HG03135 (cell line): ENCODE measurements at regions not wholly inside any gene's neighbourhood (a gene's known extent, or its start where the extent isn't known, plus 50 kb on each side); places are given as distances from the start of the nearest gene placed in this dataset.
"Not testable (repeated sequence)": the region's sequence is repeated elsewhere in the genome, so short reads cannot be mapped to it uniquely, and the experiment has no call there.

Experiments
- ATAC-seq: cut with Tn5 transposase; IDR thresholded peaks from one replicate; pipeline ENCODE4 v1.9.1; 2021; ENCODE audit warnings: mild to moderate bottlenecking, moderate library complexity; ENCODE audit not compliant: unreplicated experiment

DNA sequence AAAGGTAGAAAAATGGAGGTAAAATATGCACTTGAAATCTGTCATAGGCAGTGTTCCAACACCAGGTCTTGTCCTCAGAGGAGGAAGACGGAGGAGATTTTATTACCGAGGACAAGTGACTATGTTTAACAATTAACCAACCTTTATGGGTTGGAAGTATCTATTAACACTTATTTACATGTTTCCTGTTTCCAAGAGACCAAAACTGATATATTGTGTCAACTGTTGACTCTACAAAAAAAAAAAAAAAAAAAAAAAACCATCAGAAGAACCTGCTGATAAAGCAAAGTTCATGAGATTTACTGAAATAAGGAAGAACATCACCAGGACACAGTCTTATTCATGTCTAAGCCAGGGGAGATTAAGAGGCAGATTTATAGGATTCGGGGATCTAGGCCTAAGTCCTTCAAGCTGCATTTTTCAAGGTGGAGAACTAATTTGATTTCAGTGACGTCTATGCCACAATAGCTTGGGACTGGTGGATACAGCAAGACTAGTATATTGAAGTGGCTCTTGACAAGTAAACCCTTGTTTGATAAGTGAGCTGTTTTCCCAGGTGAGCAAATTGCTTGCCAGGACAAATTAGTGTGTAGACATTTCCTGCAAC, 126.6 kb upstream of the NAA20 start:
- no peak for ATAC-seq

DNA sequence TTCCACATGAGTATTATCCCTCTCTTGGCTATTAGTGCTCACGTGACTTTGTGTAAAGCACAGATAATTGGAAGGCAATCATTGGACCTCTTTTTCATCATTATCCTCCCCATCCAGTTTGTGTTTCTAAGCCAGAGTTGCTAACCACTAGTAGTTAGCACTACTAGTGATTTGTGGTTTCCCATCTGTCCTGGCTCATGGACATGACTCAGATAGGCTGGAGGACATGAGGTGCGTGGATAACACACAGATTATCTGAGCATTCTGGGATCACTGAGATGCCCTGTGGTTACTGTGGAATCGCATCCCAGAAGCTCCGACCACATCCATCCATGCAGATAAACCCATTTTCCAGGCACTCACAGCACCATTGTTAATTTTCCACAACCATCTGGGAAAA, 123.8 kb upstream of the NAA20 start:
- ATAC-seq: no peak

DNA sequence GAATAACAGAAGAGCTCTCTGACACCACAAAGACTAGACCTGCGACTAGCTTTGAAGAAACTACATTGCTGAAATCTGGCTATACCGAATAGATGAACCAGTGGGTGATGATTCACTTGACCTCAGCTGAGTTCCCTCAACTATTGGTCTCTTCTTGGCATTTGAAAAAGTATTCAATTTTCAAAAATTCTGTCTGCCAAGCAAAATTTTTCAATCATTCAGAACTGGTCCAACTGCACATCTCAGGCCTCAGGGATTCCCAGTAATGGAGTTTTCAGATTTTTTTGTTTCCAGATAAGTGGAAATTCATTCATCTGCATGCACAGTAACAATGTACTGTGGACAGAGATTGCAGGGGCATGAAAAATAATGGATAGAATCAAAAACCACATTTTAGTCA, 121.4 kb upstream of the NAA20 start:
- ATAC-seq: no peak

DNA sequence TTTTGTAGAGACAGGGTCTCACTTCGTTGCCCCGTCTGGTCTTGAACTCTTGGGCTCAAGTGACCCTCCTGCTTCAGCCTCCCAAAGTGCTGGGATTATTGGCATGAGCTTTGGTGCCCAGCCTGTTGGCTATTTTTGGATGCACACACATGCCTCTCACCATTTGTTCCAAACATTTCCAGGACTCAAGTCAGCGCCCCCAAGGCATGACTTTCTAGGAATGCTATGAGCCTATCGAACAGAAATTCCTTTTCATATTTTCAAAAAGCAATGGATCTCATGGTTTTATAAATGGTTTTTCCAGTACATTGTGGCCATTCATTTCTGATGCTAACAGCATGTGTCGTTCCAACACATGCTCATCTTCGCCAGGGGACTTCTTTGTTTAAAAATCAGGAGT, 119.3 kb upstream of the NAA20 start:
- ATAC-seq: no peak

DNA sequence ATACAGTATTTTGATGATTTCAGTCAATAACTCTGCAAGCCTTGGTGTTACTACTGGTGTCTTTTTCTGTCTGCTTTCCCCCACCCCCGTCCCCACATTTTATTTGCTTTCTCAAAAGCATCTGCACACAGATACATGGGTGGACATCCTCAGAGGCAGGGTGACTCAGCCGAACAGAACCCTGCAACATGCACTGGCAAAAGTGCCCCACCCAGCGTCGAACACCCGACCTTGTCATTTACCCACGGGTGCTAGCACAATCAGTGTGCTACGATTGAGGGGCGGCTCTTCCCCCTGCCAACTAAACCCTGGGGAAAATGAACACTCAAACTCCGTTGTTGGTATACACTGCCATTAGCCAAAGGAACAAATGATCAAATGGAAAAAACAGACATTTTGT, 115.9 kb upstream of the NAA20 start:
- no peak for ATAC-seq

DNA sequence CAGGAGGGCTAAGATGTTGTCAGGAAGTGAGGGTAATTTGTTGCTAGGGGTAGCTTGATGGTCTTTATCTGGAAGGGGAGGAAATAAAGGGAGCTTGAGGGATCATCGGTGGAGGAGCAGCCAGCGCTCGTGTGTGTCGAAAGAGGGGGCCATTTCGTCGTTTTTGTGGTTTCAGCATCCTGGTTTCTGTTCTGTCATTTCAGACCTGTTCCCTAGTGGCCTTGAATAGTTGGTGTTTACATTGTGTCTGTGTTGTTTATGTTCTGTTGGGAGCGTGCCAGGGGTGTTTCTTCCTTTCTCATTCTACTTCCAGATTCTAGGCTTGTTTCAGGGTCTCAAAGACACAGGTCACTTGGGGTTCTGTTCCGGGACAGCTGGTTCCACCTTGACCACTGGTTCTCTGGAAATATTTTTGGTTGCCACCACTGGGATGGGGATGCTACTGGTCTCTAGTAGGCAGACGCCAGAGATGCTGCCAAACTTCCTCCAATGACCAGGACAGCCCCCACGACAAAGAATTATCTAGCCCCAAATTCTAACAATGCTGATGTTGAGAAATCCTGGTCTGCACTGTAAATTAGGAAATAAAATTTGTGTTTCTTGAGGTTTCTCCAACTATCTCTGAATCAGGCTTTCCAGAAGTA, 113.9 kb upstream of the NAA20 start:
- no peak for ATAC-seq

DNA sequence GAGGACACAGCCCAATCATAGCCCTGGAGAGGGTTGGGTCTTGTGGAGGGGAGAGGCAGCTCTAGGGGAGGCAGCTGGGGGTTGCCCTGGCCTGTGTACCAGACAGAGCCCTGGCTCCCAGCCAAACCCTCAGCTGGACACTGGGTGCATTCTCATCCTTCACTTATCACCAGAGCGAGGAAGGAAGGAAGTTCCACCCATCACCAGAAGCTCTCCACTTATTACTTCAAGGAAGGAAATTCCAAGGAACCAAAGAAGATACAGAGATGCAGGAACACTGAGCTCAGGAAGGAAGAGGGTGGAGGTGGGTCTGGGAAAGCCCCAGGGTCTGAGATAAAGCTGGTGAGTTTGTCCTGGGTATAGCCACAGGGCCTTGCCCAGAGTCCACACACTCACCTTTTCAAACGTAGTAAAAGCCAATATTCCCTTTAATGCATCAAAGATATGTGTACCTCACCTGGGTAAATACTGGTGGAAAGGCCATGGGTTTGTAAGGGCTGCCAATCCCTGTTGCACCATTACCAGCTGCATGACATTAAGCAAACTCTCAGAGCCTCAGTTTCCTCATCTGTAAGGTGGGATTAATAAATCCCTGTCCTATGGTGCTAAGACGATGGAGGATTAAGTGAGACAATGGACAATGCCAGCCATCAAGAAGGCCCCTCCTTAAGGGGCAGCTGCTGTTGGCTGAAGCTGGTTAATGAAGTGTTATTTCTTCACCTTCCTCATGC, 109.7 kb upstream of the NAA20 start:
- ATAC-seq: no peak

DNA sequence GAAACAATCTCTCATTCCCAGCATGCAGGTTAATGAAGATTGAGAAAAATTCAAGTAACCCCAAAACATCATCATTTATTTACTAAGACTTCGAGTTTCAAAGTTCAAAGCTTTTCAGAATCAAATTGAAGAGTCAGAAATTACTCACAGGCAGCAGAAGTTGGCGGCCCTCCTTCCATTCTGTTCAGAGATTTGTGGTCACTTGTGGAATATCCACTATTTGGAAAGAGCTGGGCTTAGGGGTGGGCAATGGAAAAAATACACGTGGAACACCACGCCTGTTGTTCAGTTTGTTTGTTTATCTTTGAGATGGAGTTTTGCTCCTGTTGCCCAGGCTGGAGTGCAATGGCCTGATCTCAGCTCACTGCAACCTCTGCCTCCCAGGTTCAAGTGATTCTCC, 108.6 kb upstream of the NAA20 start:
- no peak for ATAC-seq

DNA sequence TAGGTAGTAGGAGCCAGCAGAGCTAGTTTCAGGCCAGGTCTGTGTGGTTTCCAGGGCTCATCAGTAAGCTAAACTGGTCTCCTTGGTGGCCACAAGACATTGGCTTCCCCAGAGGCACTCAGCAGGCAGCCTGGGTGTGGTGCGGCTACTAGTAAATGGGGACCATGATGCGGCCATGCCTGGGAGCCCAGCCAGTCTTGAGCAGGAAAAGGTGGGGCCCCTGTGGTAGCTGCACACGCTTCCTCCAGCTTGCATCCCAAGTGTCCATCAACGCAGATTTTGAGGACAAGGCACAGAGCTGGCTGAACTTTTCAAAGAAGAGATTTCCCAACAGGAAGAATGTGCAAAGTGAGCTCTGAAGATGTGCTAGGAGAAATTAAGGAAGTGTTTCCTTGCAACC, 107.4 kb upstream of the NAA20 start:
- ATAC-seq: no peak

DNA sequence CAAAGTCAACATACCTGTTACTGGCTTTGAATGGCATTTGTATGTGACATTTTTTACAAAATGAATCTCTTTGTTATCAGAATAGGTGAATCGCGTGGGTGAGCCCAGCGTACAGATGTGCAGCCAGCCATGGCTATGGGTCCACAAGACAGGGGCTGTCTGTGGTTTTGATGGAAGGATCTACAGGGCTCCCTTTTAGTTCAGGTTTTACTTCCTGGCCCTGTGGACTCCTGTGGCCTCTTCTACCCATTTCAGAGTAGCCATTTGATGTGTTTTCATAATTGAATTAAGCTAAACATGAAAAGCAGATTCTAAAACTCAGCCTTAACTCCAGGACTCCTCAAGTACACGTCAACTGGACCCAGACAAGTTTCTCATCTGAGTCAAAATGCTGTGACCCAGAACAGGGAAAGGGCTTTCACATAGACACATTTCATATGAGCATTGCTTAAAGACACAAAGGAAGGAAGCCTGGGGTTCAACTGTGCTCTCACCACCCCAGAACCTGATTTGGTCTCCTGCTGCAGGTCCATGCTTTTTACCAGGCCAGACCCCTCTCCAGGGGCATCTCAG, 105.3 kb upstream of the NAA20 start:
- no peak for ATAC-seq

DNA sequence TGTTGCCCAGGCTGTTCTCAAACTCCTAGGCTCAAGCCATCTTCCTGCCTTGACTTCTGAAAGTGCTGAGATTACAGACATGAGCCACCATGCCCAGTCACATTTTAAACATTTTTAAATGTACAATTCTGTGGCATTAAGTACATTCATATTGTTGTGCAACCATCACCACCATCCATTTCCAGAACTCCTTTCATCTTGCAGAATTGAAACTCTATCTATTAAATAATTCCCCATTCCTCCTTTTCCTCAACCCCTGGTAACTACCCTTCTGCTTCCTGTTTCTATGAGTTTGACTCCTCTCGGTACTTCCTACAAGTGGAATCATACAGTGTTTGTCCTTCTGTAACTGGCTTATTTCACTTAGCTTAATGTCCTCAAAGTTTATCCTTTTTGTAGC, 103.8 kb upstream of the NAA20 start:
- ATAC-seq: no peak

DNA sequence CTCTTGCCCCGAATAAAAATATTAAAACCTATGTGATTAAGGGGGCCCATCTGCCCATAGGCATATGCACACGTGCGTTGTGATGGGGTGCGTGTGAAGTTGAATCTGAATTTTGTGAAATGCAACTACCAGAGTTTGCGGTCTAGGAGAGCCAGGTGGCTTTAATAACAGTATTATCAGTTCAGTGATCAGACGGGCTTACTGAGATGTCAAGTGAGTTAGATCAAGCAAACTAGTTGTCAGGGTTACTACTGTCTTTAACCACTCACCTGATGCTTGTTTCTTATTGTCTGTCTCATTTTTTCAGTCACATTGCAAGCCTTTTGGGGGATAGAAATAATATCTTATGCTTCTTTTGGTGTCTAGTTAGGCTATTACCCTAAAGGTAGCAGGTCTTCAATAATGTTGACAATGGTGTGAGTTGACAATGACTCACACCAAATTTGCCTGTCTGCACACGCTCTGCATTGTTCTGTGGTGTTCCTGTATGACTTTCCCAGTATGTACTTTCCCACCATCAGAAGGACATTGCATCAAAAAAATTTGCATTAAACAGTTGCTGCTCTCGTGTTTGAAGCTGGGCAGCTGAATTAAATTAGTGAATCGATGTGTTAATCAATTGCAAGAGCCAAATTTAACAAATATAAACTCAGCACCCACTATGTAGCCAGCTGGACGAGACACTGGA, 103.1 kb upstream of the NAA20 start:
- ATAC-seq: no peak

DNA sequence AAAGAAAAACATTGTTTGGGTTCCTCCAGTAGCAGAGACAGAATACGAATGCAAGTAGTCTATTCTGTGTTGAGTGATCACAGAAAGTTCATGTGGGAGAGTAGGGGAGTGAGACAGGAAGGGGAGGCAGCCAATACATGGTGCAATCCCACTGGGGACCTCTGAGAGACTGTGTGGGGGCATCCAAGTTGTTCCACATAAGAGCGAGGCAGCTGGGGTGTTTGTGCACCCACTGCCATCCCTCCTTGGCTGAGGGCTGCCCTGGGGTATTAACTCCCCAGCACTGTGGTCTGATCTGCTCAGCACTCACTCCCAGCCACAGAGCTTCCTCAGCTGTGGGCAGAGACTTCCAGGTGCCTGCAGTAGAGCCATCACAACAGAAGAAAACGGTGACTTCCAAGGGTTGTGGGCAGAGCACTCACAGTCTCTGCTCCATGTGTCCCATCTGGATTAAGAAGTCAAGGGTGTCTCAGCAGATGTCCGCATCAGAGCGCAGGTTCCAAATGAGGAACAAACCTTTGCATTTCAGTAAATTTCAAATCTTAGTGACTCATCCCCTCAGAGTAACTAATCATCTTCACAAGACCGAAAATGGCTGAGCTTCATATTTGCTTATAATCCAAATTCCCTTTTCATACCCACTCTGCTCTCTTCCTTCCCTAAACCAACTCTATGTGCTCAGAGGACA, 101.9 kb upstream of the NAA20 start:
- no peak for ATAC-seq

DNA sequence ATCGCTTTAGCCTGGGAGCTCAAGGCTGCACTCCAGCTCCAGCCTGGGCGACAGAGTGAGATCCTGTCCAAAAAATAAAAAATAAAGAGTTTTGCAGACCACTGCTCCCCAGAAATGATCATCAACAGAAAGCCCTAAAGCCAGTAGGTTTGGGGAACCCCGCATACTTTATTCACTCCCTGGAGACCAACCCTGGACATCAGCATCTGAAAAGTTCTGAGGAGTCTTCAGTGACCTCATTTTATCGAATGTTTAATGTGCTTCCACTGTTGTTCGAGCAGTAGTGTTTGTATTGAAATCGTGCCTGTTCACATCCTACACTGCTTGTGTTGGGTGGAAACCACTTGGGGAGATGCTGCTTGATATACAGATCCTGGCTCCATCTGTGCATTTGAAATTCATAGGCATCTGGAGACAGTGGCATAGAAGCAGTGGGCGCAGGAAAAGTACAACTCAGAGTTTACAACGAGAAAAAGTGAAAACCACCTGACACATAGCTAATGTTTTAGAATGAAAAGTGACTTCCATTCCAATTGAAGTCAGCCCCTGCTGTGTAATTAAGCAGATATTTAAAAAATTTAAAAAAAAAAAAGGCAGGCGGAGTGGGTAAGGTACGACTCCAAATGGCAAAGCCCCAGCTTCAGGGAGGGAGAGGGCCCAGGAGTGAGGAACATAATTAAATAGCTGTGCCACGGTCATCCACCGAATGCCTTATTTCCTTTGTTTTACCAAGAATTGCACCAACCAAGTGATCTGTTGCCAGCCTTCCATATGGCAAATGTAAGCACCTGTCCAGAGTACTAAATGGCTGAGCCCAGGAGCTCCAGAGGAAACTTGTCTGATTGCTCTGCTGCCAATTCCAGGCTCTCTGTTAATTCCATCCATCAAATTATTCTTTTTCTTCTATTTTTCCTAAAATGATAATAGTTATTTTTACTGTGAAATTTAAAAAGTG, 100.4 kb upstream of the NAA20 start:
- no peak for ATAC-seq

DNA sequence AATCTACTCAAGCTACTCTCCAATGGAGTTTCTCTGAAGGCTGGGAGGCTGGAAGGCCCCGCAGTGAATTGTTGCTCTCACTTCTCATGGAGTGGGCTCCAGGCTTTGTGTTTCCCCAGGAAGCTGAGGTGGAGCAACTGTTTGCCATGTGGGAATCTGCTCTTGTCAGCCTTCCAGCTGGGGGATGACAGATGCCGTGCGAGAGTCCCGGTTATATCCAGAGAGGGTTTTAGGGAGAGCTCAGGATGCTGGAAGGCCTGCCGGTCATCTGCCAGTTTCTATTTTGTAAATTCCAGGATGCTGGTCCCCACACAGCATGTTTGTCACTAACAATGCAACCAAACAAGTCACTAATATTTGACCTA, 98.2 kb upstream of the NAA20 start:
- ATAC-seq: no peak

DNA sequence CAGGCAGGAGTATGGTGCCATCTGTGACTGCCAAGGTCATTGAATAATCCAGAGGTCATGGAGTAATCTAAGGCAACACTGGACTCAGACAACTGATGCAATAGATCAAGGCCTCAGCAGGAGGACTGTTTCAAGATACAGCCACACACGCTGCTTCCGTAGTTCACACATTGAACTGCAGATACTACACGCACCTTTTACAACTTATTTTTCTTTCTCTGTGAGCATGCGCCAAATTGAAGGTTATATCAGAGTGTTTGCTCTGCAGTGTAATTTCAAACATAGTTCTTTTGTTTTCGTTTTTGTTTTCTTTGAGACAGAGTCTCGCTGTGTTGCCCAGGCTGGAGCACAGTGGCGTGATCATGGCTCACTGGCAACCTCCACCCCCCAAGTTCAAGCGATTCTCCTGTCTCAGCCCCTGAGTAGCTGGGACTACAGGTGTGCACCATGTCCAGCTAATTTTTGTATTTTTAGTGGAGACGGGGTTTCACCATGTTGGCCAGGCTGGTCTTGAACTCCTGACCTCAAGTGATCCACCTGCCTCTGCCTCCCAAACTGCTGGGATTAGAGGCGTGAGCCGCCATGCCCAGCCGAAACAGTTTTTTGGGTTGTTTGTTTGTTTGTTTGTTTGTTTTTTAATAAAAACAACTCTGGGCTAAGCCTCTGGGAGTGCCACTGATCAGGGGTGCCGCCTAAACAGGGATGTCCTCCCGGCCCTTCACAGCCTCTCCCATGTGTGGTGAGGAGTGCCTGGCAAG, 96.6 kb upstream of the NAA20 start:
- no peak for ATAC-seq

DNA sequence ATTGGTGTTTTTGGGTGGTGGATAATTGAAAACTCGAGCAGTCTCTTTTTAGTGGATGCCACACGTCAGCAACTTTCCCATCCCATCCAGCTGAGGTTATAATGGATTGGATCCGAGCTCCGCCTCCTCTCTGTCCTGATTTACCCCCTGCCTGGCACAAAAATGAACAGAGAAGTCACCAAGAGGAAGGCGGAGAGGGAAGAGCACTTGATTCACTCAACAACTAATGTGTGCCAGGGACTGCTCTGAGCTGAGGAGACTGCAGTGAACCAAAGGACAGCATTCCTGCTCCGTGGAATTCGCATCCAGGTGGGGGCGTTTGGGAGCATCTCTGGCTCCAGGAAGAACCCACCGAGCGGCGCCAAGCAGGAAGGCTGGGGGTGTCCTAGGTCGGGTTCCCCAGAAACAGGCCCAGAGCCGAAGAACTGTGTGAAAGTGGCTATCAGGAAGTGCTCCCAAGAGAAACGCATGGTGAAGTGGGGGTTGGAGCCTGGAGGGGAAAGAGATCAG, 95.8 kb upstream of the NAA20 start:
- ATAC-seq: no peak

DNA sequence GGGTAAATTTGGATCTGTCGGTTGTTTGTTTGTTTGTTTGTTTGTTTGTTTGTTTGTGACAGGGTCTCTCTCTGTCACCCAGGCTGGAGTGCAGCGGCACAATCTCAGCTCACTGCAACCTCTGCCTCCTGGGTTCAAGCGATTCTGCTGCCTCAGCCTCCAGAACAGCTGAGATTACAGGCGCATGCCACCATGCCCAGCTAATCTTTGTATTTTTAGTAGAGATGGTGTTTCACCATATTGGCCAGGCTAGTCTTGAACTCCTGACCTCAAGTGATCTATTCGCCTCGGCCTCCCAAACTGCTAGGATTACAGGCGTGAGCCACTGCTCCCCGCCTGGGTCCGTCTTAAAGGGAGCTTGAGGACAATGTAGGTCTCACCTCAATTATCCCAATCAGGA, 95.3 kb upstream of the NAA20 start:
- not testable (repeated sequence) for ATAC-seq

DNA sequence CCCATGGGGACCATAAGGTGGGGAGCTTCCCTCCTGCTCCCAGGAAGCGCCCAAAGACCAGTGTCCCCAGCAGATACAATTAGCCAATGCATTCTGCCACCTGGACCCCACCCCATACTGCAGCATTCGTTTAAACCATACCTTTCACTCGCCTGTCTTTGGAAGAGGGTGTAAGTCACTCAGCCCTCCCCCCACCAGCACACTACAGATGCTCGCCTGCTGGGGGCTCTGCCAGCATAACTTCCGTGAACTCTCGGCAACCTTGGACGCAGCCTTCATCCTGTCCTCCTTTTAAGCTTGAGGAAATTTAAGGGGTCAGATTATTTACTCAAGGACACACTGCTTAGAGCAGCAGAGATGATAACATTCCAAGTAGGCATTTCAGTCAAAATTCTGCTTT, 94.4 kb upstream of the NAA20 start:
- ATAC-seq: no peak
